ENCODE measurements at regions not wholly inside any gene's neighbourhood (a gene's known extent, or its start where the extent isn't known, plus 50 kb on each side); places are given as distances from the start of the nearest gene placed in this dataset.

GRCh38 chr13:104491916-104492315, 1425.7 kb upstream of the SLC10A2 start:
- TF ChIP-seq TAF1 (IDR thresholded peaks at IDR 0.05; ENCODE audit: borderline replicate concordance, low read depth, low read length) (no peak), POLR2AphosphoS5 (IDR thresholded peaks at IDR 0.05; ENCODE audit: low read depth, low read length) (no peak), POLR2A (IDR thresholded peaks at IDR 0.05; ENCODE audit: low read depth, low read length) (no peak)
- DNase-seq (ENCODE audit: insufficient read length) (no peak), FAIRE-seq (no peak)

GRCh38 chr13:104487006-104487405, 1420.8 kb upstream of the SLC10A2 start:
- TF ChIP-seq TAF1 (IDR thresholded peaks at IDR 0.05; ENCODE audit: borderline replicate concordance, low read depth, low read length), result no peak
- no peak for TF ChIP-seq POLR2A (IDR thresholded peaks at IDR 0.05; ENCODE audit: low read depth, low read length)
- TF ChIP-seq POLR2AphosphoS5 (IDR thresholded peaks at IDR 0.05; ENCODE audit: low read depth, low read length), result no peak
- no peak for DNase-seq (ENCODE audit: insufficient read length)

GRCh38 chr13:104485571-104485970, 1419.4 kb upstream of the SLC10A2 start:
- no peak for FAIRE-seq

More at GRCh38 chr13:104487006-104487405, 1420.8 kb upstream of the SLC10A2 start:
- FAIRE-seq, result no peak

GRCh38 chr13:104483631-104484030, 1417.4 kb upstream of the SLC10A2 start:
- DNase-seq (ENCODE audit: insufficient read length) (no peak), FAIRE-seq (no peak)
- TF ChIP-seq POLR2A (IDR thresholded peaks at IDR 0.05; ENCODE audit: low read depth, low read length), result no peak
- TF ChIP-seq TAF1 (IDR thresholded peaks at IDR 0.05; ENCODE audit: borderline replicate concordance, low read depth, low read length), result no peak
- no peak for TF ChIP-seq POLR2AphosphoS5 (IDR thresholded peaks at IDR 0.05; ENCODE audit: low read depth, low read length)

More at GRCh38 chr13:104485571-104485970, 1419.4 kb upstream of the SLC10A2 start:
- no peak for DNase-seq (ENCODE audit: insufficient read length)
- TF ChIP-seq POLR2AphosphoS5 (IDR thresholded peaks at IDR 0.05; ENCODE audit: low read depth, low read length), result no peak
- TF ChIP-seq POLR2A (IDR thresholded peaks at IDR 0.05; ENCODE audit: low read depth, low read length), result no peak
- no peak for TF ChIP-seq TAF1 (IDR thresholded peaks at IDR 0.05; ENCODE audit: borderline replicate concordance, low read depth, low read length)

- DNase-seq (ENCODE audit: insufficient read length) (no peak), FAIRE-seq (no peak)
- TF ChIP-seq POLR2A (IDR thresholded peaks at IDR 0.05; ENCODE audit: low read depth, low read length), result no peak
- TF ChIP-seq TAF1 (IDR thresholded peaks at IDR 0.05; ENCODE audit: borderline replicate concordance, low read depth, low read length), result no peak
- TF ChIP-seq POLR2AphosphoS5 (IDR thresholded peaks at IDR 0.05; ENCODE audit: low read depth, low read length), result no peak
Observed at GRCh38 chr13:104477261-104477660, 1411.0 kb upstream of the SLC10A2 start.

- FAIRE-seq, result no peak
- TF ChIP-seq POLR2A (IDR thresholded peaks at IDR 0.05; ENCODE audit: low read depth, low read length) (no peak), POLR2AphosphoS5 (IDR thresholded peaks at IDR 0.05; ENCODE audit: low read depth, low read length) (no peak)
- no peak for DNase-seq (ENCODE audit: insufficient read length)
Observed at GRCh38 chr13:104473936-104474335, 1407.7 kb upstream of the SLC10A2 start.

- DNase-seq (ENCODE audit: insufficient read length) (no peak), FAIRE-seq (no peak)
- TF ChIP-seq TAF1 (IDR thresholded peaks at IDR 0.05; ENCODE audit: borderline replicate concordance, low read depth, low read length) (no peak), POLR2AphosphoS5 (IDR thresholded peaks at IDR 0.05; ENCODE audit: low read depth, low read length) (no peak), POLR2A (IDR thresholded peaks at IDR 0.05; ENCODE audit: low read depth, low read length) (no peak)
Observed at GRCh38 chr13:104466016-104466415, 1399.8 kb upstream of the SLC10A2 start.

- TF ChIP-seq POLR2A (IDR thresholded peaks at IDR 0.05; ENCODE audit: low read depth, low read length), result no peak
- no peak for TF ChIP-seq POLR2AphosphoS5 (IDR thresholded peaks at IDR 0.05; ENCODE audit: low read depth, low read length)
- TF ChIP-seq TAF1 (IDR thresholded peaks at IDR 0.05; ENCODE audit: borderline replicate concordance, low read depth, low read length), result no peak
- FAIRE-seq (no peak), DNase-seq (ENCODE audit: insufficient read length) (no peak)
Observed at GRCh38 chr13:104461049-104461448, 1394.8 kb upstream of the SLC10A2 start.

GRCh38 chr13:104460554-104460953, 1394.3 kb upstream of the SLC10A2 start:
- no peak for DNase-seq (ENCODE audit: insufficient read length)
- no peak for FAIRE-seq
- no peak for TF ChIP-seq POLR2AphosphoS5 (IDR thresholded peaks at IDR 0.05; ENCODE audit: low read depth, low read length)
- no peak for TF ChIP-seq POLR2A (IDR thresholded peaks at IDR 0.05; ENCODE audit: low read depth, low read length)
- TF ChIP-seq TAF1 (IDR thresholded peaks at IDR 0.05; ENCODE audit: borderline replicate concordance, low read depth, low read length), result no peak

- DNase-seq (ENCODE audit: insufficient read length) (no peak), FAIRE-seq (no peak)
- TF ChIP-seq POLR2A (IDR thresholded peaks at IDR 0.05; ENCODE audit: low read depth, low read length) (no peak), TAF1 (IDR thresholded peaks at IDR 0.05; ENCODE audit: borderline replicate concordance, low read depth, low read length) (no peak), POLR2AphosphoS5 (IDR thresholded peaks at IDR 0.05; ENCODE audit: low read depth, low read length) (no peak)
Observed at GRCh38 chr13:104450006-104450405, 1383.8 kb upstream of the SLC10A2 start.

GRCh38 chr13:104447348-104447747, 1381.1 kb upstream of the SLC10A2 start:
- DNase-seq (ENCODE audit: insufficient read length), result no peak
- FAIRE-seq, result no peak
- TF ChIP-seq TAF1 (IDR thresholded peaks at IDR 0.05; ENCODE audit: borderline replicate concordance, low read depth, low read length), result no peak
- no peak for TF ChIP-seq POLR2AphosphoS5 (IDR thresholded peaks at IDR 0.05; ENCODE audit: low read depth, low read length)
- no peak for TF ChIP-seq POLR2A (IDR thresholded peaks at IDR 0.05; ENCODE audit: low read depth, low read length)

GRCh38 chr13:104442536-104442935, 1376.3 kb upstream of the SLC10A2 start:
- DNase-seq (ENCODE audit: insufficient read length), result no peak

GRCh38 chr13:104436555-104436954, 1370.3 kb upstream of the SLC10A2 start:
- FAIRE-seq (no peak), DNase-seq (ENCODE audit: insufficient read length) (no peak)

More at GRCh38 chr13:104442536-104442935, 1376.3 kb upstream of the SLC10A2 start:
- TF ChIP-seq TAF1 (IDR thresholded peaks at IDR 0.05; ENCODE audit: borderline replicate concordance, low read depth, low read length) (no peak), POLR2AphosphoS5 (IDR thresholded peaks at IDR 0.05; ENCODE audit: low read depth, low read length) (no peak), POLR2A (IDR thresholded peaks at IDR 0.05; ENCODE audit: low read depth, low read length) (no peak)
- FAIRE-seq, result no peak

More at GRCh38 chr13:104436555-104436954, 1370.3 kb upstream of the SLC10A2 start:
- no peak for TF ChIP-seq POLR2AphosphoS5 (IDR thresholded peaks at IDR 0.05; ENCODE audit: low read depth, low read length)
- TF ChIP-seq TAF1 (IDR thresholded peaks at IDR 0.05; ENCODE audit: borderline replicate concordance, low read depth, low read length), result no peak

Measured in GM12892 (cell line).